Activated T-helper 1 cell treated with anti-CD3 and anti-CD28 coated beads, Interleukin-12 subunit alpha, Interleukin-12 subunit beta, Interleukin-2, Interleukin-4 antibody, amounts not matched to agents 30 ng/mL and 10 ng/mL and 1 ng/mL, durations not matched to agents 14 hours and 24 hours and 36 hours (primary cell): ENCODE measurements at regions not wholly inside any gene's neighbourhood (a gene's known extent, or its start where the extent isn't known, plus 50 kb on each side); places are given as distances from the start of the nearest gene placed in this dataset.
"Not testable (repeated sequence)": the region's sequence is repeated elsewhere in the genome, so short reads cannot be mapped to it uniquely, and the experiment has no call there.

Experiments
- DNase-seq: peaks from one replicate; pipeline ENCODE4 v3.0.0; 2021; ENCODE audit warnings: low spot score
- H3K27ac Mint-ChIP-seq: one replicate; pipeline ENCODE4 v1.8.0; 2021; ENCODE audit warnings: mild to moderate bottlenecking, mixed read lengths
- H3K27me3 Mint-ChIP-seq: one replicate; pipeline ENCODE4 v1.8.0; 2022; ENCODE audit warnings: mild to moderate bottlenecking, moderate library complexity, mixed read lengths; ENCODE audit not compliant: insufficient read depth
- H3K36me3 Mint-ChIP-seq: one replicate; pipeline ENCODE4 v1.8.0; 2021; ENCODE audit warnings: low read depth, mixed read lengths
- H3K4me1 Mint-ChIP-seq: one replicate; pipeline ENCODE4 v1.8.0; 2021; ENCODE audit warnings: low read depth, mixed read lengths
- H3K4me3 Mint-ChIP-seq: one replicate; pipeline ENCODE4 v1.8.0; 2021; ENCODE audit warnings: mild to moderate bottlenecking, moderate library complexity, mixed read lengths
- H3K9me3 Mint-ChIP-seq: one replicate; pipeline ENCODE4 v1.8.0; 2021; ENCODE audit warnings: mixed read lengths
- intact Hi-C: fragments of 100-400 bp; cut with micrococcal nuclease; formaldehyde crosslinking; loops from one replicate; pipeline ENCODE4 v1.15.1; 2024

GRCh38 chr2:356304-356703 is 68.4 kb upstream of the ALKAL2 start:
- DNase-seq, H3K4me1 Mint-ChIP-seq, H3K27me3 Mint-ChIP-seq, H3K36me3 Mint-ChIP-seq, intact Hi-C loops, H3K4me3 Mint-ChIP-seq, H3K27ac Mint-ChIP-seq, H3K9me3 Mint-ChIP-seq: not testable (repeated sequence)

GRCh38 chr2:355773-356172 is 67.9 kb upstream of the ALKAL2 start:
- Mint-ChIP-seq H3K4me1 (no peaks in the 10 kb centered on the region), H3K4me3 (no peak overlapping the region), H3K36me3 (no peaks in the 10 kb centered on the region), H3K9me3 (no peaks in the 10 kb centered on the region), H3K27me3 (peaks cover 6% of the 10 kb centered on the region), H3K27ac (no peak overlapping the region)
- intact Hi-C loops, result no loop called here
- DNase-seq, result no peak

GRCh38 chr2:352696-353095 is 64.8 kb upstream of the ALKAL2 start:
- no peak for DNase-seq
- H3K9me3 Mint-ChIP-seq, result no peaks in the 10 kb centered on the region
- H3K27me3 Mint-ChIP-seq, result peaks cover 9% of the 10 kb centered on the region
- H3K36me3 Mint-ChIP-seq, result no peaks in the 10 kb centered on the region
- H3K27ac Mint-ChIP-seq, result no peak overlapping the region
- H3K4me1 Mint-ChIP-seq, result no peaks in the 10 kb centered on the region
- intact Hi-C loops, result no loop called here
- no peak overlapping the region for H3K4me3 Mint-ChIP-seq

- no peak overlapping the region for H3K4me3 Mint-ChIP-seq
- no peaks in the 10 kb centered on the region for H3K4me1 Mint-ChIP-seq
- no peak for DNase-seq
- intact Hi-C loops, result no loop called here
- H3K9me3 Mint-ChIP-seq, result no peaks in the 10 kb centered on the region
- H3K27me3 Mint-ChIP-seq, result peaks cover 20% of the 10 kb centered on the region
- H3K27ac Mint-ChIP-seq, result no peak overlapping the region
- no peaks in the 10 kb centered on the region for H3K36me3 Mint-ChIP-seq
Measured at GRCh38 chr2:349390-349789, 61.5 kb upstream of the ALKAL2 start.

- intact Hi-C loops, result no loop called here
- no peaks in the 10 kb centered on the region for H3K9me3 Mint-ChIP-seq
- H3K4me1 Mint-ChIP-seq, result no peaks in the 10 kb centered on the region
- no peak overlapping the region for H3K27ac Mint-ChIP-seq
- no peaks in the 10 kb centered on the region for H3K36me3 Mint-ChIP-seq
- no peak overlapping the region for H3K4me3 Mint-ChIP-seq
- H3K27me3 Mint-ChIP-seq, result peaks cover 20% of the 10 kb centered on the region
- DNase-seq, result no peak
Measured at GRCh38 chr2:348361-348916, 60.5 kb upstream of the ALKAL2 start.

GRCh38 chr2:344811-345210 is 56.9 kb upstream of the ALKAL2 start:
- Mint-ChIP-seq H3K4me1 (no peaks in the 10 kb centered on the region), H3K27me3 (peaks cover 20% of the 10 kb centered on the region), H3K9me3 (peaks cover under 1% of the 10 kb centered on the region), H3K4me3 (no peak overlapping the region), H3K36me3 (no peaks in the 10 kb centered on the region), H3K27ac (no peak overlapping the region)
- intact Hi-C loops, result no loop called here
- no peak for DNase-seq

GRCh38 chr2:343355-343754 is 55.5 kb upstream of the ALKAL2 start:
- no peak for DNase-seq
- H3K27ac Mint-ChIP-seq, result no peak overlapping the region
- intact Hi-C loops, result no loop called here
- no peak overlapping the region for H3K4me3 Mint-ChIP-seq
- no peaks in the 10 kb centered on the region for H3K36me3 Mint-ChIP-seq
- H3K4me1 Mint-ChIP-seq, result no peaks in the 10 kb centered on the region
- H3K27me3 Mint-ChIP-seq, result peaks cover 20% of the 10 kb centered on the region
- peaks cover 12% of the 10 kb centered on the region for H3K9me3 Mint-ChIP-seq

GRCh38 chr2:341912-342311 is 54.0 kb upstream of the ALKAL2 start:
- no peak overlapping the region for H3K4me3 Mint-ChIP-seq
- peaks cover 15% of the 10 kb centered on the region for H3K27me3 Mint-ChIP-seq
- DNase-seq, result no peak
- no peaks in the 10 kb centered on the region for H3K4me1 Mint-ChIP-seq
- H3K27ac Mint-ChIP-seq, result no peak overlapping the region
- H3K9me3 Mint-ChIP-seq, result peaks cover 25% of the 10 kb centered on the region
- no peaks in the 10 kb centered on the region for H3K36me3 Mint-ChIP-seq
- intact Hi-C loops, result no loop called here

- peaks cover 27% of the 10 kb centered on the region for H3K9me3 Mint-ChIP-seq
- peaks cover 9% of the 10 kb centered on the region for H3K27me3 Mint-ChIP-seq
- H3K4me1 Mint-ChIP-seq, result no peaks in the 10 kb centered on the region
- H3K36me3 Mint-ChIP-seq, result no peaks in the 10 kb centered on the region
- intact Hi-C loops, result no loop called here
- H3K4me3 Mint-ChIP-seq, result no peak overlapping the region
- H3K27ac Mint-ChIP-seq, result no peak overlapping the region
- DNase-seq, result no peak
Measured at GRCh38 chr2:341017-341542, 53.2 kb upstream of the ALKAL2 start.
